HG02870 (cell line): ENCODE measurements at regions not wholly inside any gene's neighbourhood (a gene's known extent, or its start where the extent isn't known, plus 50 kb on each side); places are given as distances from the start of the nearest gene placed in this dataset.

Source experiments
- ATAC-seq: cut with Tn5 transposase; IDR thresholded peaks from one replicate; pipeline ENCODE4 v1.9.1; 2021; ENCODE audit warnings: mild to moderate bottlenecking, moderate library complexity; ENCODE audit not compliant: unreplicated experiment

DNA sequence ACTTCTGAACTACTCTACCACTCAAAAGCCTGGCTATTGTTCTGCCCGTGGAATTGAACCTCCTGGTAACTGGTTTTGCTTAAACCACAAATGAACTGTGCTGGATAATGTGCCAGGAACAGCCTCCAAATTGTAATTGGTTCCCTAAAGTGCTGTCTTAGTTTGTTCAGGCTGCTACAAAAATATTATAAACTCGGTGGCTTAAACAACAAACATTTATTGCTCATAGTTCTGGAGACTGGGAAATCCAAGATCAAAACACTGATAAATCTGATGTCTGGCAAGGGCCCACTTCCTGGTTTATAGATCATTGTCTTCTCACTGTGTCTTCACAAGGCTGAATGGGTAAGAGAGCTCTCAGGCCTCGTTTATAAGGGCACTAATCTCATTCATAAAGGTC is 149.2 kb upstream of the NCKAP5 start:
- ATAC-seq = no peak

DNA sequence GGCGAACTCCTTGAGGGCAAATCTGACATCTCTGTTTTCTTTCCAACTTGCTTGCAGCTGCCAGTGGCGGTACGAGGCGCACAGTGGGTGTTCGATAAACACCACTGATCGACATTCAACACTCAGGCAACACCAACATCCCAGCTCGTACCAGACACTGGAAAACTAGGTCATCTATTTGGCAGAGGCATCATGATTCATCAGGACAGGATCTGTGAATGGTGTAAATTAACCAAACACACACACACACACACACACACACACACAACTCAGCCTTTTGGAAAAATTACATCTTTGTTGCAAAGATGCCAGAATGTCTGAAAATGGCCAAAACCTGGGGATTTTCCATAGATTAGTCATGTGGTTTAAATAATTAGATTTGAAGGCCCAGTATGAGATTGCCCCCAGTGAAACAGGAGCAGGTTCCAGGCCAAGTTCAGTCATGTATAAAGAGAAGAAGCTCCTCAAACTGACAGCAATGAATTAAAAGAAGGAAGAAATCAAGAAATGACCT is 150.5 kb upstream of the NCKAP5 start:
- no peak for ATAC-seq

DNA sequence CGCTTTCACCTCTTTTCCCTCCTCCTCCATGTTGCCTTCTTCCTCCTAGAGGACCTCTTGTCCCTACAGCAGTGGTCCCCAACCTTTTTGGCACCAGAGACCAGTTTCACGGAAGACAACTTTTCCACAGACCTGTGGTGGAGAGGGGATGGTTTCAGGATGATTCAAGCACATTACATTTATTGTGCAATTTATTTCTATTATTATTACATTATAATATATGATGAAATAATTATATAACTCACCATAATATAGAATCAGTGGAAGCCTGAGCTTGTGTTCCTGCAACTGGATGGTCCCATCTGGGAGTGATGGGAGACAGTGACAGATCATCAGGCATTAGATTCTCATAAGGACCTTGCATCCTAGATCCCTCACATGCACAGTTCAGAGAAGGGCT is 152.2 kb upstream of the NCKAP5 start:
- ATAC-seq = no peak

DNA sequence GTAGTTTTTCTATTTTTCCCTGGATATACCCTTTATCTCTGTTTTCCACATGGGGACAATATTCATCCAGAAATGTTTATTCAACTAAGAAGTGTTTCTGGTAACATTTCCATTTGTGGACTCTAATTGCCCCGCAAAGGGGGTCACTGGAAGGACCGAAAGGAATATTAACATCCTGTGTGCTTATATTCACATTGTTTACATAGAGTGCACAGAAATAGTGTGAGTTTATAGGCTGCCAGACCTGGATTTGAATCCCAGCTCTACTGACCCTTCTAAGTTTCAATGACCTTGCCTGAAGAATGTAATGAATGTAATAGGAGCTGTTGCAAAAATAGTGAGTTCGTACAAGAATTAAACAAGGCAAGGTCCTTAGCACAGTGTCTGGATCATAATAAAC is 152.9 kb upstream of the NCKAP5 start:
- ATAC-seq = no peak

DNA sequence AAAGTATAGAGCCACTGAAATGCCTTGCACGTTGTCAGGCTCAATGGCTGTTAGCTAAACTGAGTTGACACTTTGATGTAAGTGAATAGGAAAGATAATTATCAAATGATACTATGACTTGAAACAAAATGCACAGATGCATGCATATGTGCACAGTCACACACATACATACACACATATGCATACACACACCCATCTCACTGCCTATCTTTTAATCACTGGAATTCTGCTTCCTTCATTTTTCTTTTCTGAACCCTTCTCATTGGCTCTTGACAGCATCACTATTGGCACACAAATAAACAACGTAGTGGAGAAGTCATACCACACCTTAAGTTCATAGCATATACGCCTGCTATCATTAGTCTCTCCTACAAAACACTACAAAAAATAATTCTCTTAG is 154.9 kb upstream of the NCKAP5 start:
- no peak for ATAC-seq

DNA sequence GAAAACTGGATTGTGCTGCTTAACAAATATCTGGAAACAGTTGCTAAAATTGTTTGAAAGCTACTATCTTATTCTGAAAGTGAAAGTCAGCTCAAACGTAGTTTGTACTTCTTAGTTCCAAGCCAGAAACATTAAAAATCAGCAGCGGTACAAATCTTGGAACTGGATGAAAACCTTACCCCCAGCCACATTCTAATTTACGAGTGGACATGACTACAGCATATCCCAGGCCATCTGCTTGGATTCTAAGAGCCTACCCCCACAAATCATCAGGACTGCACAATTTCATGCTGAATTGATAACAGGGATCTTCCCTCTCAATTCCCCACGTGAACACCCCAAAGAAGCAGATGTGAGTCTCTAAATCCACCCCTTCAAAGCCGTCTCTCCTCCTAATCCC is 158.7 kb upstream of the NCKAP5 start:
- no peak for ATAC-seq

DNA sequence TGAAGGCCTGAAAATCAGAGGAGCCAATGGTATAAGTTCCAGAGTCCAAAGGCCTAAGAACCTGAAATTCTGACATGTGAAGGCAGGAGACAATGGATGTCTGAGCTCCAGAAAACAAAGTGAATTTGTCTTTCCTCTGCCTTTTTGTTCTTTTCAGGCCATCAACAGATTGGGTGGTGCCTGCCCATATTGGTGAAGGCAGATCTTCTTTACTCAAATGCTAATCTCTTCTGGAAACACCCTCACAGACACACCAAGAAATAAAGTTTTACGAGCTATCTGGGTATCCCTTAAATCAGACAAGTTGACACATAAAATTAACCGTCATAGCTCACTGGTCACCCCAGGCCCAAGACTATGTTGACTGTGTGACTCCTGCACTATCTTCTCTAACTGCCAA is 163.8 kb upstream of the NCKAP5 start:
- no peak for ATAC-seq

DNA sequence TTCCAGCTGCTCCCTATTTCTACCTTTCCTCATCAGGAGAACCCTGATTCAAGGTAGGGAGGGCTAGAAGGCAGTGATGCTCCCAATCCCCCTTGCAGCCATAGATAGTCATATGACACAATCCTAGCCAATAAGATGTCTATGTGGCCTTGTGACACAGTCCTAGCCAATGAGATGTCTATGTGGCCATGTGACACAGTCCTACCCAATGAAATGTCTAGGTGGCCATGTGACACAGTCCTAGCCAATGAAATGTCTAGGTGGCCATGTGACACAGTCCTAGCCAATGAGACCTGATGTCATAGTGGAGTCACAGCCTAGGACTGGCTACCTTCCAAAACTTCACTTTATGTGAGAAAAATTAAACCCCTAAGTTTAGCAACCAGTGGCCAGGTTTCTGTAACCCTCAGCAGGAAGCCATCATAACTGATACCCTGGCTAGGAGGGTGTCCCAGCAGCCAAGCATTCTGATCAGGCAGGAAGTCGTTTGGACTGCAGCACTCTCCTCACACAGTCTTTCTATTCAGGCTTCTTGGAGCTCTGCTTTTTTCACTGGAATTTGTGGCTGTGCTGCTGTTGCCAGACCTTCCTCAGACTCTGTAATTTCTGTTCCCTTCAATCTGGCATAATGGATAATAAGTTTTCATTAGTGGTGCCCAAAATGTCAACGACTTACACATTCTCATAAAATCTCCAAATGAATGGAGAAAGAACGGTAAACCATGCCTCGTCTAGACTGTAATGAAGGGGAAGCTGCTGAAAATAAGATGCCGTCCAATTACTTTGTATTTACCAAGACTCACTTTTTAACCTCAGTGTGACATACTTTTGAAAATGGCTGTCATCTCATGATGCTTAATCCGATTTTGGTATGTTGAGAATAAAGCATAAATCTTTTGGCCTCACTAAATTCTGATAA is 165.0 kb upstream of the NCKAP5 start:
- no peak for ATAC-seq

DNA sequence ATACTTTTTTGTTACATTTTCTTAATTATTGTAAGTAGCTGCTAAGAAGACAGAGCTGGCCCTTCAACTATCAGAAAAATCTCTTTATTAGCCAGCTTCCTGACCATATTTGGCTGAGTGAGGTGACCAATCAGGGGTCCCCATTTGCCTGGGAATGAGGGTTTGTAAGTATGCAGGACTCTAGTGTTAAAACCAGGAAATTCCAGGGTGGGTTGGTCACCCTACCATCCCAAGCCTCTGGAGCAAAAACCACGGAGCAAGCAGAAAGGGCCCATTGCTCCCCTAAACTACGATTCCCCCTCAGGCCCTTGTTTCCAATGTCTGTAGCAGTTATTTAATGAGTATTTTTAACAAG is 165.6 kb upstream of the NCKAP5 start:
- ATAC-seq = no peak

DNA sequence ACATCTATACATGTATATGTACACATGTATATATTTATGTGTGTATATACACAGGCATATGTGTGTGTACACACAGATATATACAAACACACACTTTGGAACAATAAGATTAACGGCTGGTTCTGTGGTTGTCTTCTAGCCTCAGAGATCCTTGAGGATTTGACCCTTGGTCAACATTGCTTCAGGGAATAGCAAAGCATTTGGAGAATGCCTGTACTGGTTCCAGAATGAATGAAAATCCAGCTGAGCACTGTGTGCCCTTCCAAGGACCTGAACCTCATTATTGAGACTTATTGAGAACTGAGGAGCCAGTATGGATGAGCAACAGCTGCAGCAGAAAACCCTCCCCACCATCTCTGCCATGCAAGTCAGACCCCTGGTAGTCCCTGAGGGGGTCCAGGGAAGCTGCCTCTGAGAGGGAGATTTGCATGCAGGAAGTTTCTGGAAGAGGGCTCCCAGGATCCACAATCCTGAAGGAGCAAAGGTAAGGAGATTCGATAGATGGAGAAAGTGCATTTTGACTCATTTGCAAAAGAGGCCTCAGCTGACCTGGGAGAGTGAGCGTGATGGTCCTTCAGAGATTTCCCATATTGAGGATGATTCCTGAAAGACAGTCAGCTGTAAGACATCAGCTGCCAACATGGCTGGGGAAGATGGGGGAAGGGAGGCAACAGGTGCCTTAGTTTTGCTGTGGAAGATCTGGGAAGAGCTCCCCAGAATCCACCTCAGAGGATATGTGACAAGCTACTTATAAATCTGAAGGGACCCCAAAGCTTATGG is 166.6 kb upstream of the NCKAP5 start:
- ATAC-seq = no peak

DNA sequence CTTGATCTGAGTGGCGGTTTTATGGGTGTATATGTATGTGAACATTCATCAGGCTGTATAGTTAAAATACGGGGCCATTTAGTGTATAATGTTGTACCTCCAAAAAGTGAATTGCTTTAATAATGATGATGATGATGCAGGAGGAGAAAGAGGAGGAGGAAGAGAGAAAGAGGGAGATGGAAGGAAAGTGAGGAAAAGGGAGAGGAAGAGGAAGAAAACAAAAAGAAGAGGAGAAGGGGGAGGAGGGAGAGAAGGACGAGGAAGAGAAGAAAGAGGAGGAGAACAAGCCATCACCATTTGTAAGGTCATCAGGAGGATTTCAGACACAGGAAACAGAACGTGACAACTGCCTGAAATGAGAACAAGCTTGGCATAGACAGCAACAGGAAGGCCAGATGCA is 168.4 kb upstream of the NCKAP5 start:
- no peak for ATAC-seq

DNA sequence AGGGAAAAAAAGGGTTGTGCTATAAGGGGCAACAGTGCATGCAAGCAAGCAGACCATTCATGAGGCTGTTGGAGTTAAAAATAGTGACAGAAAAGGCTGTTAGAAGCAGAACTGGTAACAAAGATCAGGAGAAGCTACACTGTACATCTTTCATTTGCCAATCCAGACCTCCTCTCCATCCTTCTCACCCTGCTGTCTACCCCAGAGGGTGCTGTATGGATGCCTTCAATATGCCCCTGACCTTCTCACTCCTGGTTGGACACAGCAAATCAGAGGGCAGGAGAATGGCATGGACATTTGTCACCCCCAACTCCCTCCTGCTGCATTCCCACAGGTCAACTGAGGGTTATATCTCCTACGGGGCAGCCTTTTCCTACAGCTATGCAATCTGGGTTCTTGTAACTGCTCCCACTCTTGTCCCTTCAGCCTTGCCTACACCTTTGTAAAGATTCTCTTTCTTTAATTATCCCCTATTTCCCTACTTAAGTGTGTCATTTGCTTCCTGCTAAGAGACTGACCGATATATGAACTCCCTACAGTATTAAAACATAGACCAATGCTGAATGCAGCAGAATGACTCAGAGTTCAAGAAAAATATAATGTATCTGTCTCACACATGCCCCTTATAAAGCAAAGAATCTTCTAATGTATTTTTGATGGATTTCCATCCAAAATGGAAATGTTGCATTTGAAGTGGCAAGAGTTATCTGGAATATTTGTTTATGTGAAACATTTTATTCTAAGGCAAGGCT is 169.2 kb upstream of the NCKAP5 start:
- ATAC-seq = no peak

DNA sequence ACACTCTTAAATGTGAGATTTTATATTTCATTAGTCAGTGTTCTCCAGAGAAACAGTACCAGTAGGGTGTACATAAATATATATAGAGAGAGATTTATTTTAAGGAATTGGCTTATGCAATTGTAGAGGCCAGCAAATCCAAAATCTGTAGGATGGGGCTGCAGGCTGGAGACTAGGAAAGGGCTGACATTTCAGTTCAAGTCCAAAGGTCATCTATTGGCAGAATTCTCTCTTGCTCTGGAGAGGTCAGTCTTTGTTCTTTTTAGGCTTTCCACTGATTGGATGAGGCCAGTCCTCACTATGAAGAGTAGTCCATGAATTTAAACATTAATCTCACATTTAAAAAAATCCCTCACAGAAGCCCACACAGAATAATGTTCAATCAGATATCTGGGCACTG is 170.8 kb upstream of the NCKAP5 start:
- no peak for ATAC-seq

DNA sequence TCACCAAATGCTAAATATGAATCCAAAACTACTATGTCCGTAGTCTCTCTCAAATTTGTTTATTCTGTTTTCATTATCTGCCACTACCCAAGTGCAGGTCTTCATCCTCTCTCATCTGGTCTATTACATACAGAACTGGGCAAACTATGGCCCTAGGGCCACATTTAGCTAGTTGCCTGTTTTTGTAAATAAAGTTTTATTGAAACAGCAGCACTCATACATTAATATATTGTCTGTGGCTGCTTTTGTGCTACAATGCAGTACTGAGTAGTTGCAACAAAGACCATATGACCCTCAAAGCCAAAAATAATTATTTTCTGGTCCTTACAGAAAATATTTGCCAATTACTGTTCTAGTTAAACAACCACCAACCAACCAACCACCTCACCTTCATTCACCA is 172.2 kb upstream of the NCKAP5 start:
- ATAC-seq = no peak

DNA sequence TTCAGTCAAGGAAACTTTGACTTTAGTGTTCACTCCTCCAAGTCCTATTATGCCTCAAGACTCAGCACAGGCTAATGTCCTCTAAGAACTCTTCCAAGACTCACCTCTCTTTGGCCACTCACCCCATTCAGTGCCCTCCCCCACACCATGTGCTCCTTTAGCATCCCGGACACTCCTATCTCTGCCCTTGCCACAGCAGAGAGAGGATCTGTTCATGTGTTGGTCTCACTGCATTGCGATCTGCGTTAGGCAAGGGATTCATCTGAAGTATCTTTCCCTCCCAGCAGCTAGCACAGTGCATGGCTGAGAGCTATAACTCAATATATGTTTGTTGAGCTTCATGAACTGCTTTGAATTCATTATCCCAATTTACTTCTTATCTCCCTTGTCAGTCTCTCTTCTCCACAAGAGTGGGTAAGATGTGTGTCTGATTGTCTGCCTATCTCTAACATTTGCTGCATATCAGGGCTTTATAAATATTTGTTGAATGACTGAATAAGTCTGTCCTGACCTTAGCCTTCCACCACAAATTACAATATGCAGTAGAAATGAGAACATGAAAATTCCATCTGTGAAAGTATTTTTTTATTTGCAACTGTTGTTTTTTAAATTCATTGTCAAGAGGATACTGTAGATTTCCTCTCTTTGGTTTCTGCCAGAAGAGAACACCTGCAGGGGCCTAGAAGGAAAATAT is 179.9 kb upstream of the NCKAP5 start:
- ATAC-seq = no peak

DNA sequence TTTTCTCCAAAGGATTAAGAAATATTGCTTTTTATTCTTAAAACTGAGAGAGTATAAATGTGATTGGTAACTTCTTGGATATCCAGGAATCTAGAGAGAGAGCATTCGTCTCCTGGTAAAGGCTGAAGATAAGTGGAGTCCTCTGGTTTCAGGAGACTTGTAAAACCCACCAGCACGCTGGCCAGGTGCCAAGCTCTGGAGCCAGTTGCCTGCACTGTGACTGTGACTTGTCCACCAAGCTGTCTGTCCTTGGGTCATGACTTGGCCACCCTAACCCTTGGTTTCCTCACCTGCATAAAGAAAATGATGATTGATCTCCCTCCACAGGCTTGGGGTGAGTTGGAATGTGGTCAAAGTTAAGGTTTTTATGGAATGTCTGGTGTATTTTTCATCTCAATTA is 185.4 kb upstream of the NCKAP5 start:
- ATAC-seq = no peak

DNA sequence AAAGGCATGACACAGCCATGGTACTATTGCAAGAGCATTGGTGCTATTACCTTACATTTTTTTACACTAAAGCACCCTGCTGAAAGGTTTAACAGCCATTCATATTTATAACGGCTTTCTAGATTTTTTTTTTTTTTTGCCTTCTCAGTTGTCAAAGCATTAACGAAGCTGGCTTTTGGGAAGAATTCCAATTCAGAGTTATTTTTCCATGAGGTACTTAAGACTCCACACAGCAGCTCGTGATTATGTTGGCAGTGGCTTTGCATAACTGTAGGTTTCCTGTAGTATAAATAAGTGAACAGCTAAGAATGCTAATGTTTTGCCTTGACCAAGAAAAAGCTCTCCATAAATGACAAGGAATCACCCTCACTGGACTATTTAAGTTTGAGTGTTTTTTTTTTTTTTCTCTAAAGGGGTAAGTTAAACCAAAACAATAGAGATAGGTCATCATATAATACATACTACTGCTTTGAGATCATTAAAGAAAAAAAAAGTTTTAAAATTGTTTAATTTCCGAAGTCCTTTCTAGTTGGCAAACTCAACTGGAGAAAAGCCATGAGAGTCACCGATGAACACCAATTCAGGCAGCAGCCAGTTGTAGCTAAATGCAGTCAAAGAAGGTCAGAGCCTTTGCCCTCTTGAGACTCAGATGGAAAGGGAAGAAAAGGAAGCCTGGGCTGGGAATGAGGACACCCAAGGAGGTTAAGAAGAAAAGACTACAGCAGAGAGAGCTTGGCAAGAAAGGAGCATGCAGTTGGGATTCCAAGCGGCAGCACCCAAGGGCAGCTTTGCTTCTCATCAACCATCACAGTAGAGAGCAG is 187.4 kb upstream of the NCKAP5 start:
- no peak for ATAC-seq

DNA sequence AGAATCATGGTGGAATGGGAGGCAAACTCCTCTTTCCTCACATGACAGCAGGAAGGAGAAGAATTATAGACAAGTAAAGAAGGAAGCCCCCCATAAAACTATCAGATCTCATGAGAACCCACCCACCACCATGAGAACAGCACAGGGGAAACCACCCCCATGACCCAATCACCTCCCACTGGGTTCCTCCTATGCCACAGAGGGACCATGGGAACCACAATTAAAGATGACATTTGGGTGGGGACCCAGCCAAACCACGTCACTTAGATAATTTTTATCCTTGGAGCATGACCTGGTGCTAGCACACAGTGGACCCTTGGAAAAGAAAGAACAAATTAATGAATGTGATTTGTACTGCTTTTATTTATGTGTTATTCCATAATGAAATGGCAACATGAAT is 188.6 kb upstream of the NCKAP5 start:
- ATAC-seq = no peak

DNA sequence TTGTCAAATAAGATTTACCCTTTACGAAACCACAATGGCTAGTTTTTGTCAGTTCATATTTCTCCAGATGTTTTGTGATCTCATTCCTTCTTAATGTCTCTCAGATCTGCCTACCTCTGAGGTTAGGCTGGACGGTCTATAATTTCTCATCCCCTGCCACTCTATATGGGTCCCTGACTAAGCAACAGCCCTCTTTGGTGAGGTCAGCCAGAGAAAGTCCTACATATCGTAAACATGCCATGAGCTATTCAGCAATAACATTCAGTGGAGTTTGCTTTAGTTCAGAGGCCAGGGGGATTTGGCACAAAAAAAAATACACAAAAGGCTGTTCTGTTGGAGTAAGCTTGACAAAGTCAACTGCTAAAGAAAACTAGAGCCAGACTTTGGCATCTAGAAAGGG is 192.1 kb upstream of the NCKAP5 start:
- no peak for ATAC-seq

DNA sequence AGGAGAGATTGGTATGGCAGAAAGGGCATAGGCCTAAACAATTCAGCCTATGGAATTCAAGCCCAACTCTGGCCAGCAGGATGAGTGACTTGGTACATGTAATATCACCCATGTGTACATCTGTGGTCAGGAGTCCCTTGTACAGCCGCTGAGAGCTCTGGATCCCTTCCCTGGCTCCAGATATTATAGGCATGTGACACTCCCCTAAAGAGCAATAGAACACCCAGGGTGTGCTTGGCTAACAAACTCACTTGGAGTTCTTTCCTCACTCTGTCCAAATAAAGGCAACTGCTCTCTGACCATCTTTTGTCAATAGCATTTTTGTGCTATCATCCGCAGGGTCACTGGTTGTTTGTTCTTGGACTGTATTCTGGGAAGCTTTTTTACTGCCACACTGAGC is 197.4 kb upstream of the NCKAP5 start:
- ATAC-seq = no peak
